Psoas muscle (tissue), 7 donors: ENCODE measurements at regions not wholly inside any gene's neighbourhood (a gene's known extent, or its start where the extent isn't known, plus 50 kb on each side); places are given as distances from the start of the nearest gene placed in this dataset.

Experiments used
- ATAC-seq, 4 donors: fragments of 200-7000 bp; cut with Tn5 transposase; one replicate each; pipeline ENCODE4 v1.9.1; 2020; ENCODE audit warnings: moderate library complexity in 3 of 4, mild to moderate bottlenecking in 2 of 4
- DNase-seq, 2 donors: peaks; one replicate each; pipeline ENCODE4 v3.0.0-alpha.2; 2020
- H3K27ac ChIP-seq: fragments of 200-600 bp; one replicate; pipeline ENCODE4 v1.8.0; 2022
- H3K27me3 ChIP-seq, 3 donors: fragments of 200-600 bp in 1 of 3; one replicate each; pipeline versions ENCODE4 v1.6.1 to v1.8.0; 2013 to 2022; ENCODE audit warnings: low read length in 2 of 3, mild to moderate bottlenecking in 2 of 3, moderate library complexity in 1 of 3; ENCODE audit not compliant: insufficient read depth in 3 of 3
- H3K36me3 ChIP-seq, 2 donors: fragments of 200-600 bp in 1 of 2; one replicate each; pipeline versions ENCODE4 v1.6.1 to v1.8.0; 2013 to 2022; ENCODE audit warnings: low read depth in 1 of 2, mild to moderate bottlenecking in 1 of 2, moderate library complexity in 1 of 2; ENCODE audit not compliant: insufficient read depth in 1 of 2
- H3K4me1 ChIP-seq: fragments of 200-600 bp; one replicate; pipeline ENCODE4 v1.8.0; 2022
- H3K4me3 ChIP-seq: fragments of 200-600 bp; one replicate; pipeline ENCODE4 v1.8.0; 2022; ENCODE audit warnings: mild to moderate bottlenecking
- H3K9me3 ChIP-seq: fragments of 200-600 bp; one replicate; pipeline ENCODE4 v1.8.0; 2022
- CTCF ChIP-seq: fragments of 200-600 bp; IDR thresholded peaks from one replicate; pipeline ENCODE4 v1.8.0; 2022; ENCODE audit warnings: antibody characterized with exemption
- WGBS, 3 donors: extraction: QIAGEN DNeasy Blood & Tissue Kit; methylation state at CpG; one replicate each; pipeline versions ENCODE4 v1.1.6 to v1.1.7; 2013; 5-methylcytosine and 5-hydroxymethylcytosine counted together
- intact Hi-C, 2 donors: fragments of 100-400 bp; cut with DNase I; formaldehyde crosslinking; loops; one replicate each; pipeline versions ENCODE4 v1.11.0 to v1.14.2; 2022
- donor health status: healthy with polysubstance abuse.
- donor health status: DM: no; HTN: no; CAD: no; lungs with moderate emphysema.
- donor health status: Bipolar disorder and iron deficiency.
- donor health status: healthy.
- donor health status: DM: yes; HTN: yes; CAD: no.
- donor health status: DM: no; HTN: no; CAD: no.
- donor health status: DM: yes; HTN: yes; CAD: no.

- Histone ChIP-seq H3K4me1 (no peaks in the 10 kb centered on the region), H3K27me3 (no peaks in the 10 kb centered on the region), H3K9me3 (no peaks in the 10 kb centered on the region), H3K4me3 (no peak overlapping the region), H3K36me3 (no peaks in the 10 kb centered on the region), H3K27ac (no peak overlapping the region)
- WGBS, 3 donors, result 79 to 86% (median 82%) methylated on average over 2 of the region's 2 CpGs
- no peak for TF ChIP-seq CTCF
- no peak for ATAC-seq
- DNase-seq, result no peak
- intact Hi-C loops, result no loop called here
Observed at GRCh38 chrX:140172401-140172800, 207.1 kb upstream of the CXorf66 start.

GRCh38 chrX:140167551-140167950 lies 202.2 kb upstream of the CXorf66 start:
- DNase-seq, result no peak
- Histone ChIP-seq H3K27ac (no peak overlapping the region), H3K27me3 (no peaks in the 10 kb centered on the region), H3K9me3 (no peaks in the 10 kb centered on the region), H3K36me3 (no peaks in the 10 kb centered on the region), H3K4me1 (no peaks in the 10 kb centered on the region), H3K4me3 (no peak overlapping the region)
- no peak for TF ChIP-seq CTCF
- 44 to 52% (median 49%) methylated on average over 2 of the region's 2 CpGs for WGBS, 3 donors
- ATAC-seq, result no peak
- intact Hi-C loops, result no loop called here

GRCh38 chrX:140165849-140166248 lies 200.5 kb upstream of the CXorf66 start:
- intact Hi-C loops, result no loop called here
- H3K9me3 ChIP-seq, result no peaks in the 10 kb centered on the region
- no peak for TF ChIP-seq CTCF
- ATAC-seq (peak in 3 of 4 donors; percentile 63 to 91 (median 73)), DNase-seq (no peak)
- no peak overlapping the region for H3K4me3 ChIP-seq
- H3K4me1 ChIP-seq, result no peaks in the 10 kb centered on the region
- H3K27me3 ChIP-seq, result no peaks in the 10 kb centered on the region
- WGBS, 3 donors, result 25 to 53% (median 37%) methylated on average over 1 of the region's 1 CpG
- no peaks in the 10 kb centered on the region for H3K36me3 ChIP-seq
- no peak overlapping the region for H3K27ac ChIP-seq

- no peak for ATAC-seq
- TF ChIP-seq CTCF, result no peak
Observed at GRCh38 chrX:140164391-140164790, 199.1 kb upstream of the CXorf66 start.

GRCh38 chrX:140163371-140164159 lies 198.2 kb upstream of the CXorf66 start:
- no peak overlapping the region for H3K4me3 ChIP-seq
- H3K27me3 ChIP-seq, result peaks cover 0 to 4% (median 0%) of the 10 kb centered on the region in 3 donors
- intact Hi-C loops, result no loop called here
- whole genome bisulfite sequencing, 3 donors, result 46 to 55% (median 54%) methylated on average over 3 of the region's 3 CpGs
- no peak for ATAC-seq
- TF ChIP-seq CTCF, result no peak
- no peaks in the 10 kb centered on the region for H3K36me3 ChIP-seq
- H3K4me1 ChIP-seq, result no peaks in the 10 kb centered on the region
- H3K9me3 ChIP-seq, result no peaks in the 10 kb centered on the region
- no peak for DNase-seq
- H3K27ac ChIP-seq, result no peak overlapping the region

More at GRCh38 chrX:140164391-140164790, 199.1 kb upstream of the CXorf66 start:
- DNase-seq, result no peak
- H3K9me3 ChIP-seq, result no peaks in the 10 kb centered on the region
- intact Hi-C loops, result no loop called here
- no peak overlapping the region for H3K27ac ChIP-seq
- no peaks in the 10 kb centered on the region for H3K4me1 ChIP-seq
- WGBS, 3 donors, result 59 to 73% (median 70%) methylated on average over 5 of the region's 5 CpGs
- H3K4me3 ChIP-seq, result no peak overlapping the region
- H3K36me3 ChIP-seq, result no peaks in the 10 kb centered on the region
- no peaks in the 10 kb centered on the region for H3K27me3 ChIP-seq
